ENCODE measurements at regions not wholly inside any gene's neighbourhood (a gene's known extent, or its start where the extent isn't known, plus 50 kb on each side); places are given as distances from the start of the nearest gene placed in this dataset.

DNA sequence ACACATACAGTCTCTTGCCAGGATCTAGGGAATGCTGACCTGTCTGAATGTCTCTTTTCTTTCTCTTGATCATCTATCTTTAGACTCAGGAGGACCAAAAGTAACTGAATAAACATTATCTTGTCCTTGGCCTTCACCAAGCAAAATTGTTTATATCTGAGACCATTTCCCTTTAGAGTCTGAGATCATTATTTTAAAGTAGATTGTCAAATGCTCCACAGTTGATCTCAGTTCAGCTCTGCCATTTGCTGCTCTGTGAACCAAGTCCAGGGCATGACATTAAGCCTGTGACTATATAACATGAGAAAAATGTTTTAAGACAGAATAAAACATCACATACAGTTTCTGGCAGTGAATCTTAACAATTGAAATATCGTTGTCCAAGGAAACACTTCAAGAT, 148.3 kb upstream of the NRSN1 start:
- no peaks in the 10 kb centered on the region for H3K36me3 ChIP-seq
- H3K9me3 ChIP-seq: no peaks in the 10 kb centered on the region
- H3K27me3 ChIP-seq: no peaks in the 10 kb centered on the region
- H3K27ac ChIP-seq: no peak overlapping the region
- H3K4me3 ChIP-seq: no peak overlapping the region
- TF ChIP-seq, protein P1, sequence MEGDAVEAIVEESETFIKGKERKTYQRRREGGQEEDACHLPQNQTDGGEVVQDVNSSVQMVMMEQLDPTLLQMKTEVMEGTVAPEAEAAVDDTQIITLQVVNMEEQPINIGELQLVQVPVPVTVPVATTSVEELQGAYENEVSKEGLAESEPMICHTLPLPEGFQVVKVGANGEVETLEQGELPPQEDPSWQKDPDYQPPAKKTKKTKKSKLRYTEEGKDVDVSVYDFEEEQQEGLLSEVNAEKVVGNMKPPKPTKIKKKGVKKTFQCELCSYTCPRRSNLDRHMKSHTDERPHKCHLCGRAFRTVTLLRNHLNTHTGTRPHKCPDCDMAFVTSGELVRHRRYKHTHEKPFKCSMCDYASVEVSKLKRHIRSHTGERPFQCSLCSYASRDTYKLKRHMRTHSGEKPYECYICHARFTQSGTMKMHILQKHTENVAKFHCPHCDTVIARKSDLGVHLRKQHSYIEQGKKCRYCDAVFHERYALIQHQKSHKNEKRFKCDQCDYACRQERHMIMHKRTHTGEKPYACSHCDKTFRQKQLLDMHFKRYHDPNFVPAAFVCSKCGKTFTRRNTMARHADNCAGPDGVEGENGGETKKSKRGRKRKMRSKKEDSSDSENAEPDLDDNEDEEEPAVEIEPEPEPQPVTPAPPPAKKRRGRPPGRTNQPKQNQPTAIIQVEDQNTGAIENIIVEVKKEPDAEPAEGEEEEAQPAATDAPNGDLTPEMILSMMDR (IDR thresholded peaks at IDR 0.05): no peak
- DNase-seq: no peak
- no peaks in the 10 kb centered on the region for H3K4me1 ChIP-seq
- H3K9ac ChIP-seq (ENCODE audit: low read depth in 2 of 2, low read length in 2 of 2): no peak overlapping the region
- intact Hi-C loops (cut with DNase I): no loop called here

DNA sequence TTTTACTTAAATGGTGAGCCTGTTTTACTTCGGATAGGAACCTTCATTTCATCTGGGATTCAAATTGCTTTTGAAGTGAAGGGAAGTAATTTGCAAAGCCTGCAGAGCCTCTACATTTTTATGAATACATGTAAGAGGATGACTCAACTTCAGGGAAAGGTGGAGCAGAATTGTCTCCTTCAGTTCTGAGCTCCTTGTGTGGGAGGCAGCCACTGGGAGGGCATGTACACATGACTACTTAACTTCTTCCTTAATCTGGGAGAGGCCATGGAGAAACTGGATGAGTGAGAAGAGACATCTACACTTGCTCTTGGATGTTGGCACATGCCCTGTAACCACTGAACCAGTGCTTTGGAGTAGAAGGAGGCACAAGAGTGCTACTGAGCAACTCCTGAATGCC, 145.1 kb upstream of the NRSN1 start:
- no peak overlapping the region for H3K27ac ChIP-seq
- TF ChIP-seq, protein P1 (IDR thresholded peaks at IDR 0.05): no peak
- no peaks in the 10 kb centered on the region for H3K9me3 ChIP-seq
- no peak overlapping the region for H3K9ac ChIP-seq (ENCODE audit: low read depth in 2 of 2, low read length in 2 of 2)
- H3K36me3 ChIP-seq: no peaks in the 10 kb centered on the region
- intact Hi-C loops (cut with DNase I): no loop called here
- no peaks in the 10 kb centered on the region for H3K4me1 ChIP-seq
- no peaks in the 10 kb centered on the region for H3K27me3 ChIP-seq
- no peak for DNase-seq
- H3K4me3 ChIP-seq: no peak overlapping the region

DNA sequence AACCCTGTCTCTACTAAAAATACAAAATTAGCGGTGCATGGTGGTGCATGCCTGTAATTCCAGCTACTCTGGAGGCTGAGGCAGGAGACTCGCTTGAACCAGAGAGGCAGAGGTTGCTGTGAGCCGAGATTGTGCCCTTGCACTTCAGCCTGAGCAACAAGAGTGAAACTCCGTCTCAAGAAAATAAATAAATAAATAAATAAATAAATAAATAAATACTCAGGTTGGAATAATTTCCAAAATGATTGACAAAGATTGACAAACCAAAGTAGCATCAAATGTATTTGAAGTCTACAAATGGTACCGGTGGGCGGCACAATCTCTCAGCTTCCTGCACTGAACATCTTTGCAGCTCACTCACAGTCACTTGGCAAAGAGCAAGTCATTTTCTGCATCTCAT, 144.1 kb upstream of the NRSN1 start:
- intact Hi-C loops (cut with DNase I): no loop called here
- TF ChIP-seq, protein P1 (IDR thresholded peaks at IDR 0.05): no peak
- no peak for DNase-seq
- Histone ChIP-seq H3K9ac (ENCODE audit: low read depth in 2 of 2, low read length in 2 of 2) (no peak overlapping the region), H3K4me1 (no peaks in the 10 kb centered on the region), H3K27ac (no peak overlapping the region), H3K4me3 (no peak overlapping the region), H3K36me3 (no peaks in the 10 kb centered on the region), H3K9me3 (no peaks in the 10 kb centered on the region), H3K27me3 (no peaks in the 10 kb centered on the region)

DNA sequence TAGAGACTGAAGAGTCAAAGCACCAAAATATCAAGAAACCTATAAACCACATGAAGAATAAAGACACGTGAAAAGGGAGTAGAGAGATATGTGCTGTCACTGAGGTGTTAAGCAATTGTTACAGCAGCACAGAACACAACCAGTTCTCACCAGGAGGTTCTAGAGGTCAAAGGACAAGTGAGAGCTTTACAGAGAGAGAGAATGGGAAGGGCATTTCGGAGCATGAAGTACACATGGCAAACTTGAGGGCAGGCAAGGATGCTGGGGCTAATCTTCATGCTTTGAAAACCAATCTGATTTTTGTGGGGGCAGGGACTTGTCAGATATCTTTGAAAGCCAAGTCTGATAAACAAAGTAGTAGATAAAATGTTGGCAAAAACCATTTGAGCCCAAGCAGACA, 142.3 kb upstream of the NRSN1 start:
- no peaks in the 10 kb centered on the region for H3K9me3 ChIP-seq
- H3K27ac ChIP-seq: no peak overlapping the region
- DNase-seq: no peak
- no peaks in the 10 kb centered on the region for H3K4me1 ChIP-seq
- no peak overlapping the region for H3K4me3 ChIP-seq
- H3K36me3 ChIP-seq: no peaks in the 10 kb centered on the region
- no peak overlapping the region for H3K9ac ChIP-seq (ENCODE audit: low read depth in 2 of 2, low read length in 2 of 2)
- intact Hi-C loops (cut with DNase I): no loop called here
- H3K27me3 ChIP-seq: no peaks in the 10 kb centered on the region
- TF ChIP-seq, protein P1 (IDR thresholded peaks at IDR 0.05): no peak

DNA sequence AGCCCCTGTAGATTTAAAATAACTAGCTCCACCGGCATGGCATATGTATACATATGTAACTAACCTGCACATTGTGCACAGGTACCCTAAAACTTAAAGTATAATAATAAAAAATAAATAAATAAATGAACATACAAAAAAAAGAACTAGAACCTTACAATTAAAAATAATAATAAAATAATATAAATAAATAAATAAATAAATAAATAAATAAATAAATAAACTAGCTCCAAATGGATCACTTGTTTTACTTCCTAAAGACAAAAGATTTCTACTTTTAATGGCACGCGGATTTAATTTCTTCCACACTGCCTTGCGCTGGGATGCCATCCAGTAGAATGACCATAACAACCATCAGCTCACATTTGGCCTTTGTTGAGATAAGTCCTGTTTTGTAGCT, 141.0 kb upstream of the NRSN1 start:
- Histone ChIP-seq H3K27ac (no peak overlapping the region), H3K27me3 (no peaks in the 10 kb centered on the region), H3K4me1 (no peaks in the 10 kb centered on the region), H3K36me3 (no peaks in the 10 kb centered on the region), H3K4me3 (no peak overlapping the region), H3K9ac (ENCODE audit: low read depth in 2 of 2, low read length in 2 of 2) (no peak overlapping the region), H3K9me3 (no peaks in the 10 kb centered on the region)
- TF ChIP-seq, protein P1 (IDR thresholded peaks at IDR 0.05): no peak
- no peak for DNase-seq
- intact Hi-C loops (cut with DNase I): no loop called here
